Islet of Langerhans (tissue), 1 donor: ENCODE measurements at regions not wholly inside any gene's neighbourhood (a gene's known extent, or its start where the extent isn't known, plus 50 kb on each side); places are given as distances from the start of the nearest gene placed in this dataset.
"Not testable (repeated sequence)": the region's sequence is repeated elsewhere in the genome, so short reads cannot be mapped to it uniquely, and the experiment has no call there.

Source experiments
- FAIRE-seq: peaks from one replicate; lab custom pipeline; 2011; peaks lifted over from hg19 to GRCh38; lab: Jason Lieb, UNC

- no peak for FAIRE-seq
Observed at GRCh38 chr1:79198832-79199231, 192.3 kb upstream of the ADGRL4 start.

GRCh38 chr1:79197421-79197820 lies 190.9 kb upstream of the ADGRL4 start:
- FAIRE-seq: no peak

GRCh38 chr1:79196211-79196610 lies 189.7 kb upstream of the ADGRL4 start:
- no peak for FAIRE-seq

GRCh38 chr1:79193211-79194079 lies 186.9 kb upstream of the ADGRL4 start:
- no peak for FAIRE-seq

GRCh38 chr1:79190074-79190473 lies 183.5 kb upstream of the ADGRL4 start:
- no peak for FAIRE-seq

- no peak for FAIRE-seq
Observed at GRCh38 chr1:79188337-79188736, 181.8 kb upstream of the ADGRL4 start.

- FAIRE-seq: no peak
Observed at GRCh38 chr1:79186260-79186659, 179.7 kb upstream of the ADGRL4 start.

- FAIRE-seq: no peak
Observed at GRCh38 chr1:79177844-79178243, 171.3 kb upstream of the ADGRL4 start.

- FAIRE-seq: no peak
Observed at GRCh38 chr1:79161077-79161476, 154.5 kb upstream of the ADGRL4 start.

- FAIRE-seq: no peak
Observed at GRCh38 chr1:79155991-79156390, 149.5 kb upstream of the ADGRL4 start.

- no peak for FAIRE-seq
Observed at GRCh38 chr1:79151006-79151796, 144.7 kb upstream of the ADGRL4 start.

- FAIRE-seq: no peak
Observed at GRCh38 chr1:79150576-79150975, 144.0 kb upstream of the ADGRL4 start.

- FAIRE-seq: not testable (repeated sequence)
Observed at GRCh38 chr1:79138227-79138626, 131.7 kb upstream of the ADGRL4 start.

- FAIRE-seq: no peak
Observed at GRCh38 chr1:79133774-79134364, 127.3 kb upstream of the ADGRL4 start.

- no peak for FAIRE-seq
Observed at GRCh38 chr1:79131626-79132025, 125.1 kb upstream of the ADGRL4 start.

GRCh38 chr1:79129914-79130313 lies 123.4 kb upstream of the ADGRL4 start:
- no peak for FAIRE-seq

GRCh38 chr1:79128722-79129121 lies 122.2 kb upstream of the ADGRL4 start:
- FAIRE-seq: no peak

GRCh38 chr1:79124756-79125155 lies 118.2 kb upstream of the ADGRL4 start:
- FAIRE-seq: no peak

GRCh38 chr1:79122521-79122920 lies 116.0 kb upstream of the ADGRL4 start:
- FAIRE-seq: no peak

- FAIRE-seq: no peak
Observed at GRCh38 chr1:79117376-79117775, 110.8 kb upstream of the ADGRL4 start.

- no peak for FAIRE-seq
Observed at GRCh38 chr1:79113836-79114235, 107.3 kb upstream of the ADGRL4 start.

GRCh38 chr1:79110749-79111148 lies 104.2 kb upstream of the ADGRL4 start:
- FAIRE-seq: no peak

- FAIRE-seq: no peak
Observed at GRCh38 chr1:79109445-79109844, 102.9 kb upstream of the ADGRL4 start.
